Activated CD8-positive, alpha-beta T cell treated with anti-CD3 and anti-CD28 coated beads, Interleukin-2, amount 10 ng/mL, durations not matched to agents 7 days and 5 days (primary cell): ENCODE measurements at regions not wholly inside any gene's neighbourhood (a gene's known extent, or its start where the extent isn't known, plus 50 kb on each side); places are given as distances from the start of the nearest gene placed in this dataset.
"Not testable (repeated sequence)": the region's sequence is repeated elsewhere in the genome, so short reads cannot be mapped to it uniquely, and the experiment has no call there.

Experiments
- ATAC-seq: fragments of 150-1000 bp; cut with Tn5 transposase; one replicate; pipeline ENCODE4 v1.10.0; 2021; ENCODE audit warnings: moderate library complexity
- CTCF ChIA-PET: fragments of 350-600 bp; sonication (Branson Sonifier 250); formaldehyde crosslinking; loops from one replicate; lab custom pipeline; 2021; ENCODE audit warnings: antibody characterized with exemption; lab: Charles Lee
- POLR2A ChIA-PET: fragments of 350-600 bp; sonication (Branson Sonifier 250); formaldehyde crosslinking; loops from one replicate; lab custom pipeline; 2021; ENCODE audit warnings: antibody characterized with exemption; lab: Charles Lee
- DNase-seq: peaks from one replicate; pipeline ENCODE4 v3.0.0-alpha.2; 2020
- H3K27ac Mint-ChIP-seq: one replicate; pipeline ENCODE4 v1.8.0; 2021; ENCODE audit warnings: mild to moderate bottlenecking, mixed read lengths
- H3K27me3 Mint-ChIP-seq: one replicate; pipeline ENCODE4 v1.8.0; 2021; ENCODE audit warnings: low read depth, mixed read lengths
- H3K36me3 Mint-ChIP-seq: one replicate; pipeline ENCODE4 v1.8.0; 2021; ENCODE audit warnings: low read depth, mixed read lengths
- H3K4me1 Mint-ChIP-seq: one replicate; pipeline ENCODE4 v1.8.0; 2021; ENCODE audit warnings: low read depth, mixed read lengths
- H3K4me3 Mint-ChIP-seq: one replicate; pipeline ENCODE4 v1.8.0; 2021; ENCODE audit warnings: mild to moderate bottlenecking, mixed read lengths
- H3K9me3 Mint-ChIP-seq: one replicate; pipeline ENCODE4 v1.8.0; 2022; ENCODE audit warnings: mixed read lengths; ENCODE audit not compliant: insufficient read depth

DNA sequence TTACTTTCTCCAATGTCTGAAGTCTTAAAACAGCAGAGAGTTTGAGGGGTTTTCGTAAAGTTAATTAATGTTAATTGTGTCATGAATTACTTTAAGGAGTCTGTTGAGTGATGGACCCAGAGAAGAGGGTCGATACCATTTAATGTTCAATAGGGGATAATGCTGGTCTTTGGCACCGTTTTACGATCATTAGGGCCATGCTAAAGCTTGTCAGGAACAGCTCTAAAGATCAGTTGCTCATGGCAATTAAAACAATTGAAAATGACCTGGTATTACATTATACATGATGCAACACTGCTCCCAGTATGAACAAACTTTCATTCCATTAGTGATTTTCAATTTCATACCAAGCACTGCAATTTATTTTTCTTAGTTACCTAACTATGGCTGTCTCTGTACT, 296.9 kb downstream of the ETV1 start:
- Mint-ChIP-seq H3K36me3 (no peaks in the 10 kb centered on the region), H3K9me3 (peaks cover 3% of the 10 kb centered on the region), H3K4me1 (no peaks in the 10 kb centered on the region), H3K27ac (no peak overlapping the region), H3K27me3 (no peaks in the 10 kb centered on the region), H3K4me3 (no peak overlapping the region)
- ATAC-seq = no peak
- ChIA-PET CTCF (no interaction called here), POLR2A (no interaction called here)
- no peak for DNase-seq

DNA sequence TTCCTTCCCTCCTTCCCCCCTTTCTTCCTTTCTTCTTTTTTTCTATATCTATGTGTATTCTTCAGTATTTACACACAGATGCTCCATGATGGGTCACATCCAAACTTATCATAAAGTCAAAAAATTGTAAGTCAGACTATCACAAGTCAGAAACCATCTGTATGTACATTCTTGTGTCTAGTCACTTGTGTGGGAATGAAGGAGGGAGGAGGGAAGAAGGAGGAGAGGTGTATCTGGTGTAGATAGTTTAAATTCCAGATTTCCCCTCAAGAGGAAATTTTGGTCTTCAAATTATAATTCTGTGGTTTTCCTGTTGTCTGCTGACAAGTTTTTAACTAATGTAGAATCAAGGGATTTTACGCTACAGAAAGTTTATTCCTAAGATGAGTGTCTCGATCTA, 287.2 kb downstream of the ETV1 start:
- Mint-ChIP-seq H3K4me3 (no peak overlapping the region), H3K36me3 (no peaks in the 10 kb centered on the region), H3K27ac (no peak overlapping the region), H3K9me3 (peaks cover 2% of the 10 kb centered on the region), H3K27me3 (no peaks in the 10 kb centered on the region), H3K4me1 (no peaks in the 10 kb centered on the region)
- ChIA-PET POLR2A (no interaction called here), CTCF (no interaction called here)
- DNase-seq = no peak
- ATAC-seq = no peak

DNA sequence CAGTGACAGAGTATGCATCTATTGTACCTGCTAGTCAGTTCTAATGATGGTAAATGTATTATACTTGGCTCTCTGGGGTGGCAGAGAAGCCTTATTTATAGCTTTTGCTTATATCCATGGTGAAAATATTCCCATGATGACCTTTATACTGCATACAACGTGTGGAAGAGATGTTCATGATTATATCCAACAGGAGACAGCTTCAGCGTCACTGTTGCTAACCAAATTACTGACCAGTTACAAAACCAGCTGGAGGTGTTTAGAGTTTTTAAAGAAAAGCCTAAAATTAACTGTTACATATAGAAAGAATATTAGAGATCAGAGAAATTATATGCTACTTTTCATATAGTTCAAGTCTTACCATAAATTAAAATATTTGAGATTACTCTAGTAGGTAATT, 280.8 kb downstream of the ETV1 start:
- POLR2A ChIA-PET = no interaction called here
- H3K27me3 Mint-ChIP-seq = no peaks in the 10 kb centered on the region
- H3K36me3 Mint-ChIP-seq = no peaks in the 10 kb centered on the region
- CTCF ChIA-PET = no interaction called here
- DNase-seq = no peak
- no peak overlapping the region for H3K4me3 Mint-ChIP-seq
- H3K4me1 Mint-ChIP-seq = no peaks in the 10 kb centered on the region
- no peak overlapping the region for H3K27ac Mint-ChIP-seq
- H3K9me3 Mint-ChIP-seq = peaks cover 10% of the 10 kb centered on the region
- ATAC-seq = no peak

DNA sequence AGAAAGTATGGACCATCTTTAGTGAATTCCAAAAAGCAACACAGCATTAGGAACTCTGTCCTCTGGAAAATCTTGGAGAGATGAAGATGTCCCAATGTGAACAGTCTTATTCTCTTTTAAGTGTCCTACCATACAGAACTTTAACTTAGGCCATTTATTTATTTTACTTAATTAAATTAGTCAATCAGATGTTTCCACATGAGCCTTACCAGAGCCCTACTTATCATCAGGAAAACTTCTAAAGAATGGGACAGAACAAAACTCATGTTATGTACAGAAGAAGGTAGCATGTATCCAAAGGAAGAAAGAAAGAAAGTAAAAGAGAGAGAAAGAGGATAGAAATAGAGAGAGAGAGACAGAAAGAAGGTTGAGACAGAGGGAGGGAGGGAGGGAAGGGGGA, 276.4 kb downstream of the ETV1 start:
- Mint-ChIP-seq H3K4me3 (no peak overlapping the region), H3K9me3 (peaks cover 10% of the 10 kb centered on the region), H3K4me1 (no peaks in the 10 kb centered on the region), H3K36me3 (no peaks in the 10 kb centered on the region), H3K27ac (no peak overlapping the region), H3K27me3 (no peaks in the 10 kb centered on the region)
- no peak for DNase-seq
- ChIA-PET CTCF (no interaction called here), POLR2A (no interaction called here)
- no peak for ATAC-seq

DNA sequence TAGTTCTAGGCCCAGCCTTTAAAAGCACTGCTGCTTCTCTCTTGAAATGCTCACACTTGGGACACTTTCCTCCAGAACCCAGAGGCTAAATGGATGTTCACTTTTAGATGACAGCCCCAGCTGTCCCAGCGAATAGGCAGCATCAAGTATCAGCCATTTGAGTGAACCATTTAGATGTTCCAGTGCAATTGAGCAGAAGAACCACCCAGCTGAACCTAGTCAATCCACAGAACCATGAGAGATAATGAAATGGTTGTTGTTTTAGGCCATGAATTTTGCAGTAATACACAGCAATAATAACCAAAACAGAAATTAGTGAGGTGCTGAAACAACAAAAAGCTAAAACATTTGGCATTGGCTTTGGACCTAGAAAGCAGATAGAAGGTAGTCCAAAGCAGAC, 273.9 kb downstream of the ETV1 start:
- H3K4me1 Mint-ChIP-seq = no peaks in the 10 kb centered on the region

DNA sequence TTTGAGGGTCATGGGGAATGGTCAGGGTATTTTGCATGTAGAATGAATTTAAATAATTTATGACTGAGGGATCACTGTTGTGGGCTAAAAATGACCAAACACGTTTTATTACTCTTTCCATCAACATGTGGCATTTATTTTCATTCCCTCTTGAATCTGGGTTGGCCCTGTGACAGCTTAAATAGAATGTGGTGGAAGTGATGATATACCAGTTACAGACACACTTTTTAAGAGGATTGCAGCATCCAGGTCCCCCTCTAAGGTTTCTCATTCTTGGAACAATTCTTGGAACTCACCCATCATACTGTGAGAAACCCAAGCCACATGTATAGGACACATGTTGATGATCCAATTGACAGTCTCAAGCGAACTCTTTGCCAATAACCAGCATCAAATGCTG, 272.4 kb downstream of the ETV1 start:
- H3K27me3 Mint-ChIP-seq = no peaks in the 10 kb centered on the region
- no peak overlapping the region for H3K27ac Mint-ChIP-seq
- ChIA-PET POLR2A (no interaction called here), CTCF (no interaction called here)
- no peaks in the 10 kb centered on the region for H3K4me1 Mint-ChIP-seq
- H3K4me3 Mint-ChIP-seq = no peak overlapping the region
- H3K9me3 Mint-ChIP-seq = no peaks in the 10 kb centered on the region
- H3K36me3 Mint-ChIP-seq = no peaks in the 10 kb centered on the region
- ATAC-seq (no peak), DNase-seq (no peak)

More for the DNA sequence above, 273.9 kb downstream of the ETV1 start:
- DNase-seq (no peak), ATAC-seq (no peak)
- ChIA-PET CTCF (no interaction called here), POLR2A (no interaction called here)
- Mint-ChIP-seq H3K27me3 (no peaks in the 10 kb centered on the region), H3K9me3 (peaks cover 6% of the 10 kb centered on the region), H3K36me3 (no peaks in the 10 kb centered on the region), H3K27ac (no peak overlapping the region), H3K4me3 (no peak overlapping the region)

DNA sequence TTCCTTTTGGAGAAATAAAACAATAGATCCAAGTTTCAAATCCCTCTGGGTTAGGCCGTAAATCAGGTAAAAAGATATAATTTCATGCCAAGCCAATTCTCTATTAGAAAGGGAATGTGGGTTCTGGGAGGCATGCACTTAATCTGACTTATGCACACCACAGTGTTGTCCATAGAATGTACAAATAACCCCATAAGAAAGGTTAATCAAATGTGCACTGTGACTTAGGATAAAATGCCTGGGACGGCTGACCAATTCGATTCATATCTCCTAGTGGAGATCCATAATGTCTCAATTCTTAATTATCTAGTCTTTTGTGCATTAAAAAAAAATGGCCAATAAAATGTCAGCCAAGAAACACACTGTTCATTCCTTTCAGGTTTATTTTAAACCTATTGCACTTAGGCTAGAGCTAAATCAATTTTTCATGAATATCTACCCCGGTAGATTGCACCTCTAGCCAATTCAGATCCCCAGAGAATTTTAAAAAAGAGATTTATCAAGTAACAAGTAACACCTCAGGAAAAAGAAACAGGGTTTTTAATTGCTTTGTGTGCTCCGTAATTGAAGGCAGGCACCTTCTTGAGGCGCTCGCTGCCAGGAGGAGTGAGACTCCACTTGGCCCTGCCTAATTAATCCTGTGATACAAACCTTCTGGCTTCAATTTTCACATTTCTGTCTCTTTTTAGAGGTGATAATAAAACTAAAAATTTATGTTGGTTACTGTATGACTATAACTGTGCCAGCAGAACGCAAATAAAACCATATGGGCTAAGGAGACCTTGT, 265.1 kb downstream of the ETV1 start:
- H3K9me3 Mint-ChIP-seq = no peaks in the 10 kb centered on the region
- ATAC-seq (no peak), DNase-seq (no peak)
- H3K36me3 Mint-ChIP-seq = no peaks in the 10 kb centered on the region
- H3K4me3 Mint-ChIP-seq = no peak overlapping the region
- H3K27ac Mint-ChIP-seq = no peak overlapping the region
- no peaks in the 10 kb centered on the region for H3K4me1 Mint-ChIP-seq
- ChIA-PET POLR2A (no interaction called here), CTCF (no interaction called here)
- no peaks in the 10 kb centered on the region for H3K27me3 Mint-ChIP-seq

DNA sequence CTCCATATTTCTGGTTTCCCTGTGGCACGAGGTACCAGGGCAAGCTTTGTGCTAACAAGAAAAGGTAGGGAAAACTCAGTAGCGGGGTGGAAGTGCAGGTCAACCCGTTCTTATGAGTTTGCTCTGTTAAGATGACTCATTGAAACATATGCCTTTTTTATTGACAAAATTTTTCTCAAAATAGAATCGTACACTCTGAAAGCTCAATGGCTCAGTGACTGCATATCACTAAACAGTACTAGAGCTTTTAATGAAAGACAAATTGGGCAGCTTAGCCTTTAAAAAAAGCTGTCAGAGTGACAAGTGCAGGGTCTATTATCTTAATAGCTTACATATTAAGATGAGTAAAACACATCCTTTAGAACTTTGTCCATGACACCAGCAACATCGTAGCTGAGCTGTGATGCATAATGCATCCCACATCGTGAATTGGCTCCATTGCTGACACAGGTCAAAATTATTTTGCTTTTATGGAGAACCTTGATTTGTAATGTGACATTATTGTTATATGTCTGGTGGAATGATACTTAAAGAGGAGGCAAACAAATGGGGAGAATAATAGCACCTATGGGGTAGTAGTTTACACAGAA, 264.4 kb downstream of the ETV1 start:
- Mint-ChIP-seq H3K27me3 (no peaks in the 10 kb centered on the region), H3K36me3 (no peaks in the 10 kb centered on the region), H3K9me3 (no peaks in the 10 kb centered on the region), H3K4me1 (no peaks in the 10 kb centered on the region), H3K27ac (no peak overlapping the region), H3K4me3 (no peak overlapping the region)
- no peak for DNase-seq
- POLR2A ChIA-PET = no interaction called here
- no peak for ATAC-seq
- CTCF ChIA-PET = interaction anchor here (0.7 kb wide), 1 partner anchor 223 kb away, joined by 4 read pairs; no protein-coding TSS in a partner anchor

DNA sequence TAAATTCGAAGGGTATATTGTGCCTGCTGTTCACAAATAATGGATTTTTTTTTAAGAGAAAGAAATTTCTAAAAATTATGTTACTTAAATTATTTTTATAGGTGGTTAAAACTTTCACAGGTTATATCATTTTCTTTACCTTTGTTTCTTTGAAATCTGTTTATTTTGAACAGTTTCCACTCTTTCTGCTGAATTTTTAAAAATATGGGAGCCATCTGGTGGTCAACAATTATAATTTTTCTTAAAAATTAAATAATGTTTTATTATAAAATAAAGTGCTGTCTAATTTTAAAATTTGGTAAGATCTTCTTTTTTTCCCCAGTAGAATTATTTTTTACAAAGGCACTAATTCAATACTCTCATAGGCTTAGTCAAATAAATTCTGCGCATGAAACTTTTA, 263.9 kb downstream of the ETV1 start:
- Mint-ChIP-seq H3K9me3 (no peaks in the 10 kb centered on the region), H3K4me1 (no peaks in the 10 kb centered on the region), H3K27ac (no peak overlapping the region), H3K27me3 (no peaks in the 10 kb centered on the region), H3K4me3 (no peak overlapping the region), H3K36me3 (no peaks in the 10 kb centered on the region)
- DNase-seq = no peak
- POLR2A ChIA-PET = no interaction called here
- no peak for ATAC-seq
- CTCF ChIA-PET = interaction anchor here (0.7 kb wide), 1 partner anchor 222 kb away, joined by 4 read pairs; no protein-coding TSS in a partner anchor

DNA sequence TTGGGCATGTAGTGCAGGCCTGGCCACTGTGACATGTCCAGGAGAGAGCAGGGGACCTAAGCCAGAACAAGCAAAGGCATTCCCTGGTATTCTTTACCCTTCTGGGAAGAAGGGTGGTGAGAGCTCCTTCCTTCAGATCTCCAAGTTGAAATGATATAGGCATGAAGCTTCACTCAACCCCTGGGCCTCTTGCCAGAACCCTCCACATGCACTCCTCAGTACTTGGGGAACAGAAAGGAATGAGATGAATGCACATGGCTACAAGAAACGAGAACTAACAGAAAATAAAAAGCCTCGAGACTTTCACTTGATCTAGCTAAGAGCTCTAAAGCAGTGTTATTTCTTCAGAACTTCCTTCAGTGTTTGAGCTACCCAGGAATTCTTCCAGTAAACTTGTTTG, 262.2 kb downstream of the ETV1 start:
- no peak overlapping the region for H3K4me3 Mint-ChIP-seq
- H3K4me1 Mint-ChIP-seq = no peaks in the 10 kb centered on the region
- POLR2A ChIA-PET = no interaction called here
- H3K27ac Mint-ChIP-seq = no peak overlapping the region
- no peaks in the 10 kb centered on the region for H3K9me3 Mint-ChIP-seq
- no peaks in the 10 kb centered on the region for H3K27me3 Mint-ChIP-seq
- no peak for DNase-seq
- ATAC-seq = no peak
- CTCF ChIA-PET = no interaction called here
- no peaks in the 10 kb centered on the region for H3K36me3 Mint-ChIP-seq

DNA sequence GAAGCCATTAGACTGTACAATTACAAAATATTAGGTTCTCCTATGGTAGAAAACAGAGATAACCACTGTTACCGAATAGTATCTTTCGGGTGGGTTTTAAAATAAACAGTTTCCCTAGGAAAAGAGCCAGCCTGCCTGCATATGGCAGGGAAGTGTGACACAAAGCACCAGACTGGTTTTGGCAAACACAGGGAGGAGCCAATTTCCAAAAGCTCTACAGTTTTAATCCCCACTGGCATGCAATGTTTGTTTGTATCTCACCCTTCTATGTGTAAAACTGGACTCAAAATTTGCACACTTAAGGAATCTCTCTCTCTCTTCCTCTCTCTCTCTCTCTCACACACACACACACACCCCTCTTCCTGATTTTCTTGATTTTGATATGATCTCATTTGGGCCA, 261.7 kb downstream of the ETV1 start:
- Mint-ChIP-seq H3K4me3 (no peak overlapping the region), H3K4me1 (no peaks in the 10 kb centered on the region), H3K36me3 (no peaks in the 10 kb centered on the region), H3K27me3 (no peaks in the 10 kb centered on the region), H3K27ac (no peak overlapping the region), H3K9me3 (no peaks in the 10 kb centered on the region)
- ATAC-seq = no peak
- POLR2A ChIA-PET = no interaction called here
- CTCF ChIA-PET = no interaction called here
- DNase-seq = no peak

DNA sequence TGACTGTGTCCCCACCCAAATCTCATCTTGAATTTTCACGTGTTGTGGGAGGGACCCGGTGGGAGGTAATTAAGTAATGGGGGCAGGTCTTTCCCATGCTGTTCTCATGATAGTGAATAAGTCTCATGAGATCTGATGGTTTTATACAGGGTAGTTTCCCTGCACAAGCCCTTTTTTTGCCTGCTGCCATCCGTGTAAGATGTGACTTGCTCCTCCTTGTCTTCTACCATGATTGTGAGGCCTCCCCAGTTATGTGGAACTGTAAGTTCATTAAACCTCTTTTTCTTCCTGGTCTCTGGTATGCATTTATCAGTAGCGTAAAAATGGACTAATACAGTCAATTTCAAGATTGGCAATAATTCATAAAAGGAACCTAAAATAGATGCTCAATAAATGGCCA, 261.0 kb downstream of the ETV1 start:
- CTCF ChIA-PET, DNase-seq, H3K27ac Mint-ChIP-seq, H3K27me3 Mint-ChIP-seq, ATAC-seq, POLR2A ChIA-PET, H3K4me1 Mint-ChIP-seq, H3K4me3 Mint-ChIP-seq, H3K9me3 Mint-ChIP-seq, H3K36me3 Mint-ChIP-seq: not testable (repeated sequence)
